Esophagus muscularis mucosa (tissue), 4 donors: ENCODE measurements at regions not wholly inside any gene's neighbourhood (a gene's known extent, or its start where the extent isn't known, plus 50 kb on each side); places are given as distances from the start of the nearest gene placed in this dataset.
A peak's percentile ranks its signal among the peaks of the same experiment; 100 is the strongest.

Source experiments
- DNase-seq: peaks from one replicate; pipeline ENCODE4 v3.0.0-alpha.2; 2017; ENCODE audit errors: extremely low spot score
- H3K27ac ChIP-seq, 4 donors: fragments of 200-600 bp; sonication (generic); replicated peaks in 1 of 4; 1 replicate in 3 of 4; 2 replicates in 1 of 4; pipeline ENCODE4 v1.5.1; 2016 to 2019; ENCODE audit warnings: mild to moderate bottlenecking in 1 of 4
- H3K27me3 ChIP-seq, 4 donors: fragments of 200-600 bp; sonication (generic); one replicate each; pipeline versions ENCODE4 v1.5.1 to v1.6.0; 2016 to 2019
- H3K36me3 ChIP-seq, 4 donors: fragments of 200-600 bp; sonication (generic); one replicate each; pipeline ENCODE4 v1.5.1; 2016 to 2019
- H3K4me1 ChIP-seq, 4 donors: fragments of 200-600 bp; sonication (generic); one replicate each; pipeline ENCODE4 v1.5.1; 2016 to 2019
- H3K4me3 ChIP-seq, 4 donors: fragments of 200-600 bp; sonication (generic); 1 replicate in 2 of 4; 2 replicates in 2 of 4; pipeline ENCODE4 v1.5.1; 2016 to 2019; ENCODE audit warnings: mild to moderate bottlenecking in 4 of 4, moderate library complexity in 1 of 4
- H3K9me3 ChIP-seq, 4 donors: fragments of 200-600 bp; sonication (generic); 1 replicate in 3 of 4; 2 replicates in 1 of 4; pipeline ENCODE4 v1.5.1; 2016 to 2019
- CTCF ChIP-seq, 3 experiments: fragments of 200-600 bp in 2 of 3; fragments of 450-650 bp in 1 of 3; sonication (generic) in 2 of 3; IDR thresholded peaks; one replicate each; pipeline ENCODE4 v1.5.1; 2017 to 2019; ENCODE audit warnings: antibody characterized with exemption in 3 of 3, mild to moderate bottlenecking in 2 of 3, moderate library complexity in 1 of 3
- EP300 ChIP-seq: sonication (generic); formaldehyde crosslinking; IDR thresholded peaks from one replicate; pipeline ENCODE4 v1.6.1; 2017; ENCODE audit warnings: antibody characterized with exemption
- POLR2A ChIP-seq: fragments of 450-650 bp; IDR thresholded peaks from one replicate; pipeline ENCODE4 v1.6.1; 2017; ENCODE audit warnings: antibody characterized with exemption, moderate library complexity, mild to moderate bottlenecking, low read depth
- POLR2AphosphoS5 ChIP-seq, 2 donors: sonication (generic); formaldehyde crosslinking; IDR thresholded peaks; one replicate each; pipeline ENCODE4 v1.6.1; 2017; ENCODE audit warnings: antibody characterized with exemption in 2 of 2
- WGBS: methylation state at CpG from one replicate; pipeline ENCODE4 v1.1.5; 2018; 5-methylcytosine and 5-hydroxymethylcytosine counted together
- intact Hi-C: fragments of 100-400 bp; cut with DNase I; formaldehyde crosslinking; loops from one replicate; pipeline ENCODE4 v1.15.1; 2023

DNA sequence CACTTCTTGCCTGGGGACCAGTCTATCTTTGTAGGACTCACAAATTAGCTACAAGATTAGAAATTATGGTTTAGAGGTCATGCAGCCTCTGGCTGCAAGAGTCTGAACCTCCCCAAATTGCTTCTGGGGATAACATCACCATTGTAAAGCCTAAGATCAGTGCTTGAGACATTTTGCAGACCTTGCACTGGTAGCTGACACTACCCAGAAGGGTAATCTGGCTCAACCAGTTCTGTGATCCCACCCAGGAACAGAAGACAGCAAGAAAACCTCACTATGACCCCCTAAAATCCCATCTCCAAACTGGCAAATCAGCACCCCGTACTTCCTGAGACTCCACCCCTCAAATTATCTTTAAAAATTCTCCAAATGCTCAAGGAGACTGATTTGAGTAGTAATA lies 58.2 kb upstream of the CDK13 start:
- Histone ChIP-seq H3K36me3 (no peaks in the 10 kb centered on the region), H3K4me3 (no peak overlapping the region), H3K27ac (no peak overlapping the region), H3K27me3 (peaks cover 0 to 5% (median 0%) of the 10 kb centered on the region in 4 donors), H3K4me1 (peaks cover 0 to 6% (median 5%) of the 10 kb centered on the region in 4 donors), H3K9me3 (no peaks in the 10 kb centered on the region)
- TF ChIP-seq CTCF (IDR thresholded peaks at IDR 0.05) (no peak), POLR2A (no peak), EP300 (no peak), POLR2AphosphoS5 (IDR thresholded peaks at IDR 0.05) (no peak)
- intact Hi-C loops = no loop called here
- WGBS = 58% methylated on average over 1 of the region's 1 CpG
- no peak for DNase-seq

GRCh38 chr7:39892361-39892760 lies 57.7 kb upstream of the CDK13 start:
- no peak for DNase-seq
- H3K36me3 ChIP-seq = no peaks in the 10 kb centered on the region
- peaks cover 0 to 6% (median 5%) of the 10 kb centered on the region in 4 donors for H3K4me1 ChIP-seq
- no peak overlapping the region for H3K27ac ChIP-seq
- peaks cover 0 to 5% (median 0%) of the 10 kb centered on the region in 4 donors for H3K27me3 ChIP-seq
- no peak for TF ChIP-seq CTCF (IDR thresholded peaks at IDR 0.05)
- TF ChIP-seq EP300 = no peak
- no peak for TF ChIP-seq POLR2AphosphoS5 (IDR thresholded peaks at IDR 0.05)
- TF ChIP-seq POLR2A = no peak
- intact Hi-C loops = no loop called here
- no peak overlapping the region for H3K4me3 ChIP-seq
- WGBS = 88% methylated on average over 1 of the region's 1 CpG
- H3K9me3 ChIP-seq = no peaks in the 10 kb centered on the region

DNA sequence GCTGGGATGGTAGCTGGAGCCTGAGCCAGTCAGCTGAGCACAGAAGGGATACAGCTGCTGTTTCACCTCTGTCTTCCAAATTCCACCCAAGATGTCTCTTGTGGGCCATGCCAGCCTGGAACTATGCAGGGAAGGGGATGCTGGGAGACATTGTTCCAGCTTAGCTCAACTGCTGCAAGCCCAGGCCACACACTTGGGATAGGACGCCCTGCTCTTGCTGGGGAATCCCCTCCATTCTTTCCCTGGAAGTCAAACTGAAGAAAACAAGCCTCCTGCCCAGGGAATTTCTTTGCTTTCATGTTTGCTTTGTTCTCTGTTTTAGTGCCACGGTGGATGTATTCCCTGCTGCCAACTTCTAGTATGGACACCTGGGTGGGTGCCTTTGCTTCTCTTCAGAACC lies 55.2 kb upstream of the CDK13 start:
- intact Hi-C loops = loop anchor here (5.0 kb wide), 1 partner anchor 52 kb away; no protein-coding TSS in a partner anchor
- Histone ChIP-seq H3K27me3 (peaks cover 0 to 5% (median 0%) of the 10 kb centered on the region in 4 donors), H3K36me3 (no peaks in the 10 kb centered on the region), H3K9me3 (no peaks in the 10 kb centered on the region), H3K4me1 (peaks cover 0 to 6% (median 5%) of the 10 kb centered on the region in 4 donors), H3K4me3 (no peak overlapping the region), H3K27ac (no peak overlapping the region)
- WGBS = 38% methylated on average over 2 of the region's 2 CpGs
- TF ChIP-seq EP300 = no peak
- no peak for TF ChIP-seq POLR2AphosphoS5 (IDR thresholded peaks at IDR 0.05)
- no peak for TF ChIP-seq POLR2A
- no peak for TF ChIP-seq CTCF (IDR thresholded peaks at IDR 0.05)
- no peak for DNase-seq

GRCh38 chr7:39896840-39897239 lies 53.2 kb upstream of the CDK13 start:
- Histone ChIP-seq H3K27me3 (peaks cover 0 to 5% (median 0%) of the 10 kb centered on the region in 4 donors), H3K4me3 (no peak overlapping the region), H3K36me3 (no peaks in the 10 kb centered on the region), H3K9me3 (no peaks in the 10 kb centered on the region), H3K27ac (no peak overlapping the region), H3K4me1 (peaks cover 0 to 6% (median 5%) of the 10 kb centered on the region in 4 donors)
- no peak for DNase-seq
- TF ChIP-seq POLR2AphosphoS5 (IDR thresholded peaks at IDR 0.05) = no peak
- TF ChIP-seq CTCF (IDR thresholded peaks at IDR 0.05) = no peak
- WGBS = 91% methylated on average over 9 of the region's 9 CpGs
- intact Hi-C loops = loop anchor here (2.0 to 5.0 kb wide), 2 partner anchors 50 to 156 kb away; no protein-coding TSS in a partner anchor

GRCh38 chr7:39898867-39899266 lies 51.2 kb upstream of the CDK13 start:
- Histone ChIP-seq H3K4me1 (peaks cover 0 to 6% (median 5%) of the 10 kb centered on the region in 4 donors), H3K27ac (no peak overlapping the region), H3K27me3 (no peaks in the 10 kb centered on the region), H3K36me3 (no peaks in the 10 kb centered on the region), H3K4me3 (no peak overlapping the region), H3K9me3 (no peaks in the 10 kb centered on the region)
- 49% methylated on average over 2 of the region's 2 CpGs for WGBS
- no peak for TF ChIP-seq CTCF (IDR thresholded peaks at IDR 0.05)
- TF ChIP-seq EP300 = no peak
- no peak for TF ChIP-seq POLR2A
- TF ChIP-seq POLR2AphosphoS5 (IDR thresholded peaks at IDR 0.05) = no peak
- DNase-seq = peak; percentile 39
- intact Hi-C loops = loop anchor here (5.0 kb wide), 1 partner anchor 48 kb away; no protein-coding TSS in a partner anchor
